ENCODE measurements at regions not wholly inside any gene's neighbourhood (a gene's known extent, or its start where the extent isn't known, plus 50 kb on each side); places are given as distances from the start of the nearest gene placed in this dataset.
"Not testable (repeated sequence)": the region's sequence is repeated elsewhere in the genome, so short reads cannot be mapped to it uniquely, and the experiment has no call there.

GRCh38 chr6:163748886-163749285 is 334.4 kb downstream of the QKI start:
- Histone ChIP-seq H3K4me3 (no peak overlapping the region), H3K27ac (no peak overlapping the region), H3K4me1 (replicated peaks in 1 of 2) (peaks cover 19 to 23% of the 10 kb centered on the region in 2 donors)
- ATAC-seq (replicated peaks in 6 of 8) = no peak
- WGBS, 10 experiments = 73 to 90% (median 80%) methylated on average over 2 to 5 of the region's 15 CpGs; no CpG with 5 or more reads in 7 of the 10 experiments
- in situ Hi-C loops (cut with MboI; ENCODE audit: low pct_unique_long_range_greater_than_20kb in 2 of 9, low sequenced_read_pairs in 9 of 9, unreplicated experiment in 9 of 9) = no loop called here

GRCh38 chr6:163748036-163748435 is 333.5 kb downstream of the QKI start:
- WGBS, 10 experiments = 80 to 100% (median 100%) methylated on average over 1 to 2 of the region's 9 CpGs; no CpG with 5 or more reads in 6 of the 10 experiments
- no peak overlapping the region for H3K4me3 ChIP-seq
- peaks cover 21 to 23% of the 10 kb centered on the region in 2 donors for H3K4me1 ChIP-seq (replicated peaks in 1 of 2)
- in situ Hi-C loops (cut with MboI; ENCODE audit: low pct_unique_long_range_greater_than_20kb in 2 of 9, low sequenced_read_pairs in 9 of 9, unreplicated experiment in 9 of 9) = no loop called here
- H3K27ac ChIP-seq = no peak overlapping the region
- ATAC-seq (replicated peaks in 6 of 8) = no peak

- H3K4me1 ChIP-seq (replicated peaks in 1 of 2) = peaks cover 27 to 28% of the 10 kb centered on the region in 2 donors
- ATAC-seq (replicated peaks in 6 of 8); H3K27ac ChIP-seq; in situ Hi-C loops (cut with MboI; ENCODE audit: low pct_unique_long_range_greater_than_20kb in 2 of 9, low sequenced_read_pairs in 9 of 9, unreplicated experiment in 9 of 9); H3K4me3 ChIP-seq: not testable (repeated sequence)
- WGBS, 10 experiments = 60 to 100% (median 94%) methylated on average over 1 to 3 of the region's 5 CpGs; no CpG with 5 or more reads in 5 of the 10 experiments
Measured at GRCh38 chr6:163747058-163747457, 332.5 kb downstream of the QKI start.

GRCh38 chr6:163745536-163746400 is 331.2 kb downstream of the QKI start:
- H3K4me3 ChIP-seq = no peak overlapping the region
- peak overlapping the region; percentile 34 to 61 for H3K27ac ChIP-seq
- peaks cover 28% of the 10 kb centered on the region in 2 donors for H3K4me1 ChIP-seq (replicated peaks in 1 of 2)
- peak; percentile 91 to 99 (median 98) for ATAC-seq (replicated peaks in 6 of 8)
- in situ Hi-C loops (cut with MboI; ENCODE audit: low pct_unique_long_range_greater_than_20kb in 2 of 9, low sequenced_read_pairs in 9 of 9, unreplicated experiment in 9 of 9) = no loop called here
- 0 to 100% (median 27%) methylated on average over 1 to 8 of the region's 10 CpGs; no CpG with 5 or more reads in 1 of the 10 experiments for whole genome bisulfite sequencing, 10 experiments

GRCh38 chr6:163744256-163744925 is 329.9 kb downstream of the QKI start:
- WGBS, 10 experiments = 70 to 100% (median 98%) methylated on average over 1 to 11 of the region's 19 CpGs; no CpG with 5 or more reads in 3 of the 10 experiments
- Histone ChIP-seq H3K27ac (no peak overlapping the region), H3K4me1 (replicated peaks in 1 of 2) (peaks cover 24 to 28% of the 10 kb centered on the region in 2 donors), H3K4me3 (no peak overlapping the region)
- in situ Hi-C loops (cut with MboI; ENCODE audit: low pct_unique_long_range_greater_than_20kb in 2 of 9, low sequenced_read_pairs in 9 of 9, unreplicated experiment in 9 of 9) = no loop called here
- ATAC-seq (replicated peaks in 6 of 8) = no peak

GRCh38 chr6:163743796-163744195 is 329.3 kb downstream of the QKI start:
- Histone ChIP-seq H3K4me1 (replicated peaks in 1 of 2) (peaks cover 24 to 28% of the 10 kb centered on the region in 2 donors), H3K27ac (no peak overlapping the region), H3K4me3 (no peak overlapping the region)
- no peak for ATAC-seq (replicated peaks in 6 of 8)
- 50 to 100% (median 94%) methylated on average over 1 to 2 of the region's 4 CpGs; no CpG with 5 or more reads in 5 of the 10 experiments for WGBS, 10 experiments
- in situ Hi-C loops (cut with MboI; ENCODE audit: low pct_unique_long_range_greater_than_20kb in 2 of 9, low sequenced_read_pairs in 9 of 9, unreplicated experiment in 9 of 9) = no loop called here

GRCh38 chr6:163741743-163742363 is 327.3 kb downstream of the QKI start:
- Histone ChIP-seq H3K4me1 (replicated peaks in 1 of 2) (peaks cover 24 to 28% of the 10 kb centered on the region in 2 donors), H3K4me3 (no peak overlapping the region), H3K27ac (no peak overlapping the region)
- in situ Hi-C loops (cut with MboI; ENCODE audit: low pct_unique_long_range_greater_than_20kb in 2 of 9, low sequenced_read_pairs in 9 of 9, unreplicated experiment in 9 of 9) = no loop called here
- no peak for ATAC-seq (replicated peaks in 6 of 8)
- WGBS, 10 experiments = 20 to 100% (median 81%) methylated on average over 1 to 12 of the region's 17 CpGs; no CpG with 5 or more reads in 2 of the 10 experiments

- in situ Hi-C loops (cut with MboI; ENCODE audit: low pct_unique_long_range_greater_than_20kb in 2 of 9, low sequenced_read_pairs in 9 of 9, unreplicated experiment in 9 of 9) = no loop called here
- WGBS, 10 experiments = 80 to 100% (median 100%) methylated on average over 1 to 2 of the region's 5 CpGs; no CpG with 5 or more reads in 7 of the 10 experiments
- no peak for ATAC-seq (replicated peaks in 6 of 8)
Measured at GRCh38 chr6:163741342-163741741, 326.8 kb downstream of the QKI start.

GRCh38 chr6:163739966-163740365 is 325.4 kb downstream of the QKI start:
- ATAC-seq (replicated peaks in 6 of 8) = no peak
- 40 to 100% (median 88%) methylated on average over 1 to 4 of the region's 4 CpGs for WGBS, 10 experiments
- peaks cover 9 to 10% of the 10 kb centered on the region in 2 donors for H3K4me1 ChIP-seq (replicated peaks in 1 of 2)
- no peak overlapping the region for H3K4me3 ChIP-seq
- H3K27ac ChIP-seq = no peak overlapping the region
- in situ Hi-C loops (cut with MboI; ENCODE audit: low pct_unique_long_range_greater_than_20kb in 2 of 9, low sequenced_read_pairs in 9 of 9, unreplicated experiment in 9 of 9) = no loop called here

More at GRCh38 chr6:163741342-163741741, 326.8 kb downstream of the QKI start:
- peaks cover 23% of the 10 kb centered on the region in 2 donors for H3K4me1 ChIP-seq (replicated peaks in 1 of 2)
- no peak overlapping the region for H3K27ac ChIP-seq
- H3K4me3 ChIP-seq = no peak overlapping the region

- in situ Hi-C loops (cut with MboI; ENCODE audit: low pct_unique_long_range_greater_than_20kb in 2 of 9, low sequenced_read_pairs in 9 of 9, unreplicated experiment in 9 of 9) = no loop called here
- no peak for ATAC-seq (replicated peaks in 6 of 8)
- Histone ChIP-seq H3K4me3 (no peak overlapping the region), H3K4me1 (replicated peaks in 1 of 2) (peaks cover 8 to 10% of the 10 kb centered on the region in 2 donors), H3K27ac (no peak overlapping the region)
Measured at GRCh38 chr6:163739408-163739725, 324.8 kb downstream of the QKI start.

GRCh38 chr6:163738725-163739407 is 324.3 kb downstream of the QKI start:
- Histone ChIP-seq H3K4me1 (replicated peaks in 1 of 2) (peaks cover 8 to 10% of the 10 kb centered on the region in 2 donors), H3K4me3 (no peak overlapping the region), H3K27ac (no peak overlapping the region)
- WGBS, 10 experiments = 21 to 100% (median 80%) methylated on average over 1 to 3 of the region's 3 CpGs; no CpG with 5 or more reads in 1 of the 10 experiments
- in situ Hi-C loops (cut with MboI; ENCODE audit: low pct_unique_long_range_greater_than_20kb in 2 of 9, low sequenced_read_pairs in 9 of 9, unreplicated experiment in 9 of 9) = no loop called here
- ATAC-seq (replicated peaks in 6 of 8) = peak in 3 of 8 experiments; percentile 79 to 92 (median 91)

GRCh38 chr6:163738304-163738703 is 323.8 kb downstream of the QKI start:
- Histone ChIP-seq H3K4me1 (replicated peaks in 1 of 2) (peaks cover 8 to 10% of the 10 kb centered on the region in 2 donors), H3K27ac (no peak overlapping the region), H3K4me3 (no peak overlapping the region)
- peak in 2 of 8 experiments; percentile 20 to 32 for ATAC-seq (replicated peaks in 6 of 8)
- 34 to 92% (median 77%) methylated on average over 1 to 3 of the region's 3 CpGs; no CpG with 5 or more reads in 4 of the 10 experiments for WGBS, 10 experiments
- in situ Hi-C loops (cut with MboI; ENCODE audit: low pct_unique_long_range_greater_than_20kb in 2 of 9, low sequenced_read_pairs in 9 of 9, unreplicated experiment in 9 of 9) = no loop called here
